ENCODE measurements at regions not wholly inside any gene's neighbourhood (a gene's known extent, or its start where the extent isn't known, plus 50 kb on each side); places are given as distances from the start of the nearest gene placed in this dataset.

DNA sequence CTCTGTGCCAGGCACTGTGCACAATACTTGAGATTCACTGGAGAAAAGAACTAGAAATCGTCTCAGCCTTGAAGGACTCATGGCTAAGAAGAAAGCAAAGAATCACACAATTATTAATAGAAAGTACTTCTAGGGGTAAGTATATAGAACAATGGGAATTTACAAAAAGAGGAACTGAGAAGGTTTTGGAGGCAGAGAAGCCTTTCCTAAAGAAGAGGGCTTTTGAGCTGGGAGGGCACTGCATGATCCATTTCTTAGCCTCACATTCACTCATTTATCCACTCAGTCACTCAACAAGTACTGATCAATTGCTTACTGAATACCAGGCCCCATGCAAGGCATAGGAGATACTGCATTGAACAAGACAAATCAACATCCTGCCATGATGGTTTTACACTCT, 113.5 kb downstream of the TMEM114 start:
- no peaks in the 10 kb centered on the region for H3K9me3 Mint-ChIP-seq
- H3K27me3 Mint-ChIP-seq (ENCODE audit: low read depth), result peaks cover 45% of the 10 kb centered on the region
- no peaks in the 10 kb centered on the region for H3K36me3 Mint-ChIP-seq (ENCODE audit: low read depth)
- H3K4me3 Mint-ChIP-seq, result no peak overlapping the region
- no peak overlapping the region for H3K27ac Mint-ChIP-seq (ENCODE audit: unreplicated experiment)
- TF ChIP-seq, protein P1, sequence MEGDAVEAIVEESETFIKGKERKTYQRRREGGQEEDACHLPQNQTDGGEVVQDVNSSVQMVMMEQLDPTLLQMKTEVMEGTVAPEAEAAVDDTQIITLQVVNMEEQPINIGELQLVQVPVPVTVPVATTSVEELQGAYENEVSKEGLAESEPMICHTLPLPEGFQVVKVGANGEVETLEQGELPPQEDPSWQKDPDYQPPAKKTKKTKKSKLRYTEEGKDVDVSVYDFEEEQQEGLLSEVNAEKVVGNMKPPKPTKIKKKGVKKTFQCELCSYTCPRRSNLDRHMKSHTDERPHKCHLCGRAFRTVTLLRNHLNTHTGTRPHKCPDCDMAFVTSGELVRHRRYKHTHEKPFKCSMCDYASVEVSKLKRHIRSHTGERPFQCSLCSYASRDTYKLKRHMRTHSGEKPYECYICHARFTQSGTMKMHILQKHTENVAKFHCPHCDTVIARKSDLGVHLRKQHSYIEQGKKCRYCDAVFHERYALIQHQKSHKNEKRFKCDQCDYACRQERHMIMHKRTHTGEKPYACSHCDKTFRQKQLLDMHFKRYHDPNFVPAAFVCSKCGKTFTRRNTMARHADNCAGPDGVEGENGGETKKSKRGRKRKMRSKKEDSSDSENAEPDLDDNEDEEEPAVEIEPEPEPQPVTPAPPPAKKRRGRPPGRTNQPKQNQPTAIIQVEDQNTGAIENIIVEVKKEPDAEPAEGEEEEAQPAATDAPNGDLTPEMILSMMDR (conservative IDR thresholded peaks at IDR 0.05), result no peak
- DNase-seq (ENCODE audit: low read depth, low spot score), result no peak
- no peaks in the 10 kb centered on the region for H3K4me1 Mint-ChIP-seq

DNA sequence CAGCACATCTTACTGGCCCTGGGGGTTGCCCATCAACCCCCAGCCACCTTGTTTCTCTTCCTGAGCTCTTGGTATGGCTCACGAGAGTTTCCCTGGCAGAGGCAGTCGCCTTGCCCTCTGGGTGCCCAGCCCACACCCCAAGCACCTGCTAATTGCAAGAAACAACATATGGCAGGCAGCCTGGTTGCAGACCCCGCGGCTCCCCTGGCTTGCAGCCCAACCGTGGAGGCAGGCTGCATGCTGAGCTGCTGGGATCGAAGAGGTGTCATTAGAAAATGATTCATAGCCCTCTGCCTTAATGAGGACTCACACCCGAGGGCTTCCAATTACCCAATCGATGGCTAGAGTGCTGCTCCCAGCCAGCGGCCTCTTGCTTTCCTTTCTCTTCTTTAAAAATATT, 115.7 kb downstream of the TMEM114 start:
- H3K27ac Mint-ChIP-seq (ENCODE audit: unreplicated experiment), result no peak overlapping the region
- no peaks in the 10 kb centered on the region for H3K36me3 Mint-ChIP-seq (ENCODE audit: low read depth)
- peaks cover 46% of the 10 kb centered on the region for H3K27me3 Mint-ChIP-seq (ENCODE audit: low read depth)
- H3K9me3 Mint-ChIP-seq, result no peaks in the 10 kb centered on the region
- no peaks in the 10 kb centered on the region for H3K4me1 Mint-ChIP-seq
- DNase-seq (ENCODE audit: low read depth, low spot score), result no peak
- TF ChIP-seq, protein P1 (conservative IDR thresholded peaks at IDR 0.05), result no peak
- H3K4me3 Mint-ChIP-seq, result no peak overlapping the region

DNA sequence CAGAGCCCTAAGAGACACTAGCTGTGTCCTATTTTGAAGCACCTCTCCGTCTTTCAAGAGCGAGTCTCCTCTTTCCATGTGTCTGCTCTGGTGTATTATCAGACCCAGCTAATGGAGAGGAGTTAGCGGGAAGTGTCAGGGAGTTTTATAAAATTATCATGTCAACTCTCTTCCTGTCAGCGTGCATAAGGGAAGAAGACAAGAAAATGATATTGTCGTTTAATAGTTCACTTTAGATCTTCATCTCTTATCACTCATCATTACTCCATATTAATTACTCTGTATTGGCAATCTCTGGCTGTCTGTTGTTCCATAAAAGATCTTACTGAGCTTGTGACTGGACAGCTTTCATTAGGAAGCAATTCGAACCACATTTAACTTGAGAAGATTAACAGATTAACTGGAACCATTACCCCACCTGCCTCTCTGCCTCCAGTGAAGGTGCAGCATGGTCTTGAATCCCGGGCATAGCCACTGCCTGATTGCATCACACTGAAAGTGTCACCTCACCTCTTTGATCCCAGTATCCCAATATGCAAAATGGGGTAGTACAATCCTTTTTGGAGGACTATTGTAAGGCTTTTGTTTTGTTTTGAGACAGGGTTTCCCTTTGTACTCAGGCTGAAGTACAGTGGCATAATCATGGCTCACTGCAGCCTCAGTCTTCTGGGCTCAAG, 121.1 kb downstream of the TMEM114 start:
- TF ChIP-seq, protein P1 (conservative IDR thresholded peaks at IDR 0.05), result no peak
- no peaks in the 10 kb centered on the region for H3K36me3 Mint-ChIP-seq (ENCODE audit: low read depth)
- no peaks in the 10 kb centered on the region for H3K4me1 Mint-ChIP-seq
- no peaks in the 10 kb centered on the region for H3K9me3 Mint-ChIP-seq
- H3K27me3 Mint-ChIP-seq (ENCODE audit: low read depth), result peaks cover 57% of the 10 kb centered on the region
- H3K4me3 Mint-ChIP-seq, result no peak overlapping the region
- no peak overlapping the region for H3K27ac Mint-ChIP-seq (ENCODE audit: unreplicated experiment)
- DNase-seq (ENCODE audit: low read depth, low spot score), result no peak

DNA sequence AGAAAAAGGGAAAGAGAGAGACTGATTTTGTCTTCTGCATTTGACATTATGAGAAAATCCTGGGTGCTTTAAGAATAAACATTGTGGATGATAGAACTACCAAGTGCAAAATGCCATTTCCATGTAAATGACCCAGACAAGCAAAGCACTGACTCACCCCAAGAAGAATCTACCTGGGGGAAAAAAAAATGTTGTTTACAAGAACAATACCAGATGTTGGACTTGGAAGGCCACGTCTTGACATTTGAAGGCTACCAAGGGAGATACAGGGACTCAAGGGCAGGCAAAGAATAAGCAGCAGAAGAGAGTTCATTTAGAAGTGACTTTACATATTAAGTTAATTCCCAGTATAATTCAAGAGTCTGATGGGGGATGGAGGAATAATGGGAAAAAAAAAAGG, 125.3 kb downstream of the TMEM114 start:
- DNase-seq (ENCODE audit: low read depth, low spot score), result no peak
- H3K4me3 Mint-ChIP-seq, result no peak overlapping the region
- no peaks in the 10 kb centered on the region for H3K4me1 Mint-ChIP-seq
- TF ChIP-seq, protein P1 (conservative IDR thresholded peaks at IDR 0.05), result no peak
- peaks cover 66% of the 10 kb centered on the region for H3K27me3 Mint-ChIP-seq (ENCODE audit: low read depth)
- H3K27ac Mint-ChIP-seq (ENCODE audit: unreplicated experiment), result no peak overlapping the region
- H3K36me3 Mint-ChIP-seq (ENCODE audit: low read depth), result no peaks in the 10 kb centered on the region
- H3K9me3 Mint-ChIP-seq, result no peaks in the 10 kb centered on the region

DNA sequence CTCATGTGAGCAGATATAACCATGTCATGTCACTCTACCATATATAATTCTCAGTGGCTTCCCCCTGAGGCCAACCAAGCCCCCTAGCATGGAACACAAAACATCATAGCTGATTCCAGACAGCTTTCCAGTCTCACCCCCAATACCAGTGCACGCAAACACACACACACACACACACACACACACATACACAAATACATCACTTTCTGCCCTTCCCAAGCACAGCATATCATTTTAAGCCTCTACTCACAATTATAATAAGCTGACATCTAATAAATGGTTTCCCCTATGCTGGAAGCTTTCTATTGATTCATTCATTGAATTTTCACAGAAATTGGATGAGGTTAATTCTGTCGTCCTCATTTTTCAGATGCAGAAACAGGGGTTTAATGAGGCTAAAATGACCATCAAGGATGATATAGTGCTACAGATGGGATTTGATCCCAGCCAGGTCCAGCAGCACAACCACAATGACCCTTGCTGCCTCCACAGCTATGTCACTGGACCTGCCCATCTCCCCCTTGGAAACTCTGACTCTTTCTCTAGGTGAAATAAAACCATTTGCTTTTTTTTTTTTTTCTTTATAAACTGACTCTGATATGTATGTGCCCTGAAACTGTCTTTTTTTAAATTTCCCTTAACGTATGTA, 131.1 kb downstream of the TMEM114 start:
- TF ChIP-seq, protein P1 (conservative IDR thresholded peaks at IDR 0.05), result no peak
- no peak for DNase-seq (ENCODE audit: low read depth, low spot score)
- Mint-ChIP-seq H3K4me1 (peaks cover 5% of the 10 kb centered on the region), H3K36me3 (ENCODE audit: low read depth) (no peaks in the 10 kb centered on the region), H3K4me3 (no peak overlapping the region), H3K27me3 (ENCODE audit: low read depth) (peaks cover 53% of the 10 kb centered on the region), H3K27ac (ENCODE audit: unreplicated experiment) (peak overlapping the region; percentile 60), H3K9me3 (peaks cover 3% of the 10 kb centered on the region)

Measured in neural crest cell (in vitro differentiated cells).